ENCODE measurements at regions not wholly inside any gene's neighbourhood (a gene's known extent, or its start where the extent isn't known, plus 50 kb on each side); places are given as distances from the start of the nearest gene placed in this dataset.

DNA sequence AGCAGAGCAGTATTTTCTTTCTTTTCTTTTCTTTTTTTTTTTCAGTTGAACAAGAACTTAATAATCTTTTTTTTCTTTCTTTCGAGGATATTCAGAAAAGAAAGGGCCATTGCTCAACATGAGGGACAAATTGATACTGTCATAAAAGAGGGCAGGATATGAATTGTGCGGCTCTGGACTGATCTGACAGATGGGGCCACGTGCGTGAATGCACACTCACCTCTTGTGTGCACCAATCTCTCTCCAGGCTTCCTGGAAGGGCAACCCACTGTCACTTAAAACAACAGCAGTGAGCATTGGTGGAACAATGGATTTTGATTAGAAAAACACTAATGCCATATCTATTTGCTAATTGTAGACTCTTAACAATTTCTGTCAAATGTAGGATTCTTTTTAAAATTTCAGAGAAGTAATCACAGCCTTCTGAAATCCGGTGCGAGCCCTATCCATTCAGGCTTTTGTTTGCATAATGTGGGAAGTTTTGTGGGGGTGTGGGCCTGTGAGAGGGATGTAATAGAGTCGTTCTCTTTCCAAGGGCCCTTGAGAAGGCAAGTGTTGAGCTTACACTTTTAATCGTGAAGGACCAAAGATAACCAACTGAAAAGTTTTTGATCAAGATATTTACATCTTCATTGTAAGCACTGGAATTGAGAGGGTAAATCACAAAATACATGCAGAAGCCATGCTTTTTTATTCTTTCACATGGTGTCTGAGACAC lies 298.8 kb downstream of the SP3 start:
- no peak overlapping the region for H3K4me3 ChIP-seq (ENCODE audit: low read depth in 1 of 2, low read length in 1 of 2)
- H3K36me3 ChIP-seq, result no peaks in the 10 kb centered on the region
- peaks cover 84% of the 10 kb centered on the region for H3K27me3 ChIP-seq
- H3K27ac ChIP-seq, result no peak overlapping the region
- H3K4me1 ChIP-seq (ENCODE audit: control insufficient read depth in 1 of 2, insufficient read depth in 1 of 2, low read depth in 1 of 2, low read length in 1 of 2), result no peaks in the 10 kb centered on the region
- TF ChIP-seq, protein P1, sequence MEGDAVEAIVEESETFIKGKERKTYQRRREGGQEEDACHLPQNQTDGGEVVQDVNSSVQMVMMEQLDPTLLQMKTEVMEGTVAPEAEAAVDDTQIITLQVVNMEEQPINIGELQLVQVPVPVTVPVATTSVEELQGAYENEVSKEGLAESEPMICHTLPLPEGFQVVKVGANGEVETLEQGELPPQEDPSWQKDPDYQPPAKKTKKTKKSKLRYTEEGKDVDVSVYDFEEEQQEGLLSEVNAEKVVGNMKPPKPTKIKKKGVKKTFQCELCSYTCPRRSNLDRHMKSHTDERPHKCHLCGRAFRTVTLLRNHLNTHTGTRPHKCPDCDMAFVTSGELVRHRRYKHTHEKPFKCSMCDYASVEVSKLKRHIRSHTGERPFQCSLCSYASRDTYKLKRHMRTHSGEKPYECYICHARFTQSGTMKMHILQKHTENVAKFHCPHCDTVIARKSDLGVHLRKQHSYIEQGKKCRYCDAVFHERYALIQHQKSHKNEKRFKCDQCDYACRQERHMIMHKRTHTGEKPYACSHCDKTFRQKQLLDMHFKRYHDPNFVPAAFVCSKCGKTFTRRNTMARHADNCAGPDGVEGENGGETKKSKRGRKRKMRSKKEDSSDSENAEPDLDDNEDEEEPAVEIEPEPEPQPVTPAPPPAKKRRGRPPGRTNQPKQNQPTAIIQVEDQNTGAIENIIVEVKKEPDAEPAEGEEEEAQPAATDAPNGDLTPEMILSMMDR (IDR thresholded peaks at IDR 0.05), result no peak
- no peaks in the 10 kb centered on the region for H3K9me3 ChIP-seq

GRCh38 chr2:173667014-173667413 lies 298.2 kb downstream of the SP3 start:
- no peaks in the 10 kb centered on the region for H3K9me3 ChIP-seq
- no peak overlapping the region for H3K27ac ChIP-seq
- TF ChIP-seq, protein P1 (IDR thresholded peaks at IDR 0.05), result no peak
- no peak overlapping the region for H3K4me3 ChIP-seq (ENCODE audit: low read depth in 1 of 2, low read length in 1 of 2)
- peaks cover 82% of the 10 kb centered on the region for H3K27me3 ChIP-seq
- no peaks in the 10 kb centered on the region for H3K4me1 ChIP-seq (ENCODE audit: control insufficient read depth in 1 of 2, insufficient read depth in 1 of 2, low read depth in 1 of 2, low read length in 1 of 2)
- H3K36me3 ChIP-seq, result no peaks in the 10 kb centered on the region

DNA sequence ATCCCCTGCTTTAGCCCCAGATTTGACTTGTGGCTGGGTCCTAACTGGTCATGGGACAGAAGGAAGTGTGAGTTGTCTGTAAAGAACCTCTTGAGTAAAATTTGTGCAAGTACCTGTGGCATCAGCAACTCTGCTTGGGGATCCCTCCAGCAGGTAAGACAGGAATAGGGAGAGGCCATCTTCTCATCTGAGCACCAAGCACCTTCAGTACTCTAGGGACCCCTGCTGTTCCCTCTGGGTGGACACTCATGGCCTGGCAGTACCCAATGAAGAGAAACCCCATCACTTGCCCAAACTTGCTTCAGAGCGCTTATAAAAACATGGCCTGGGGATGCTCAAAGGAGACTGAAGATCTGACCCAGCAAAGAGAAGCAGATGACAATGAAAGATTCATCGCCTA lies 297.8 kb downstream of the SP3 start:
- Histone ChIP-seq H3K27me3 (peaks cover 78% of the 10 kb centered on the region), H3K4me3 (ENCODE audit: low read depth in 1 of 2, low read length in 1 of 2) (no peak overlapping the region), H3K4me1 (ENCODE audit: control insufficient read depth in 1 of 2, insufficient read depth in 1 of 2, low read depth in 1 of 2, low read length in 1 of 2) (no peaks in the 10 kb centered on the region), H3K36me3 (no peaks in the 10 kb centered on the region), H3K27ac (no peak overlapping the region), H3K9me3 (no peaks in the 10 kb centered on the region)
- TF ChIP-seq, protein P1 (IDR thresholded peaks at IDR 0.05), result no peak

DNA sequence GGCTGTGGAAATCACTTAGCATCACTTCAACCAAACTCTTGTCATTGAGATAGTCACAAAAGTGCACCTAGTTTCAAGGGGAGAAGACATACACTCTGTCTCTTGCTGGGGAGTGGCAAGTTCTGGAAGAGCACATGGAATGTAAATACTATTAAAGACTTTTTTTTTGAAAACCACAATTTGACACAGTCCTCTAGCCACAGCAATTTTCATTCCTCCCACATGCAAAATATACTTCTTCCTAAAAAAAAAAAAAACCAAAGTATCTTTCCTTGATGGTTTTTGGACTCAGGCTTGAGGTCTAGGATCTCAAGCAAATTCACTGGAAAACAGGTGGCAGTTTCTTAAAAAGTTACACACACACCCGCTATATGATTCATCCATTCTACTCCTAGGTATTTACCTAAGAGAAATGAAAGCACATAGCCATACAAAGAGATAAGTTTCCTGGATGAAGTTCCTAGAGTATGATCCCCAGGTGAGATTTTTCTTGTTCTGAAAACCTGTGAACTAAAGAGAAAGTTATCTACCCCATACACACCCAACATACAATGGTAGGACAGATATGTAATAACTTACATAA lies 295.8 kb downstream of the SP3 start:
- peaks cover 59% of the 10 kb centered on the region for H3K27me3 ChIP-seq
- H3K27ac ChIP-seq, result no peak overlapping the region
- H3K36me3 ChIP-seq, result no peaks in the 10 kb centered on the region
- H3K4me1 ChIP-seq (ENCODE audit: control insufficient read depth in 1 of 2, insufficient read depth in 1 of 2, low read depth in 1 of 2, low read length in 1 of 2), result no peaks in the 10 kb centered on the region
- H3K9me3 ChIP-seq, result no peaks in the 10 kb centered on the region
- no peak overlapping the region for H3K4me3 ChIP-seq (ENCODE audit: low read depth in 1 of 2, low read length in 1 of 2)
- TF ChIP-seq, protein P1 (IDR thresholded peaks at IDR 0.05), result no peak

DNA sequence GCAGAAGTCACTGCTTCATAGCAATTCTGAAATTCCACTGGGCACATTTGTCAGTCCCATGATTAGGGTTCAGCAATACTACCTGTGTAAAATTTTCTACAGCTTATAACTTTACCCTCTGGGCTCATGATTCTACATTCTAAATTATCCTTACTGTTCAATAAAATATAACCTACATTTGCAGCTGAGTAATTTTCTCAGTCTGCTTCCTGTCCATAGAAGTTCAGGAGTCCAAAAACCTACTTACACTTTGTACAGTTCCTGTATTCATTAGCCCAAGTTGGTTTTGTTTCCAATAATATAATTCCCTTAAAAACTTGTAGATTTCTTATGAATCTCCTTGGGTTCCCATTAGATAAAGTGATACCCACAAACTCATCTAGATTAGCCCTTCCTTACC lies 295.3 kb downstream of the SP3 start:
- peaks cover 54% of the 10 kb centered on the region for H3K27me3 ChIP-seq
- H3K36me3 ChIP-seq, result no peaks in the 10 kb centered on the region
- H3K4me3 ChIP-seq (ENCODE audit: low read depth in 1 of 2, low read length in 1 of 2), result no peak overlapping the region
- TF ChIP-seq, protein P1 (IDR thresholded peaks at IDR 0.05), result no peak
- H3K27ac ChIP-seq, result no peak overlapping the region
- H3K9me3 ChIP-seq, result no peaks in the 10 kb centered on the region
- H3K4me1 ChIP-seq (ENCODE audit: control insufficient read depth in 1 of 2, insufficient read depth in 1 of 2, low read depth in 1 of 2, low read length in 1 of 2), result no peaks in the 10 kb centered on the region
